Thoracic aorta (tissue), 2 donors: ENCODE measurements at regions not wholly inside any gene's neighbourhood (a gene's known extent, or its start where the extent isn't known, plus 50 kb on each side); places are given as distances from the start of the nearest gene placed in this dataset.

Source experiments
- ATAC-seq: fragments of 150-250 bp; one replicate; pipeline ENCODE4 v1.8.0; 2017; ENCODE audit warnings: low read depth; ENCODE audit not compliant: insufficient number of reproducible peaks, low FRiP score
- DNase-seq: peaks from one replicate; pipeline ENCODE4 v3.0.0-alpha.2; 2020; ENCODE audit warnings: low spot score
- H3K27ac ChIP-seq, 2 donors: fragments of 200-600 bp; sonication (generic); 1 replicate in 1 of 2; 2 replicates in 1 of 2; pipeline ENCODE4 v1.5.1; 2016; ENCODE audit warnings: mild to moderate bottlenecking in 2 of 2, moderate library complexity in 2 of 2
- H3K27me3 ChIP-seq: fragments of 200-600 bp; sonication (generic); replicated peaks from 2 replicates; pipeline ENCODE4 v1.6.0; 2016; ENCODE audit warnings: mild to moderate bottlenecking; ENCODE audit not compliant: insufficient read depth
- H3K36me3 ChIP-seq: fragments of 200-600 bp; sonication (generic); one replicate; pipeline ENCODE4 v1.5.1; 2016
- H3K4me1 ChIP-seq, 2 donors: fragments of 200-600 bp; sonication (generic); 1 replicate in 1 of 2; 2 replicates in 1 of 2; pipeline versions ENCODE4 v1.5.1 to v1.6.0; 2016; ENCODE audit warnings: low read depth in 2 of 2, mild to moderate bottlenecking in 1 of 2; ENCODE audit not compliant: control insufficient read depth in 1 of 2
- H3K4me3 ChIP-seq: fragments of 200-600 bp; sonication (generic); 2 replicates; pipeline ENCODE4 v1.5.1; 2016; ENCODE audit warnings: mild to moderate bottlenecking
- H3K9me3 ChIP-seq: fragments of 200-600 bp; sonication (generic); 2 replicates; pipeline ENCODE4 v1.5.1; 2016
- TF ChIP-seq, protein P1 (sequence below): fragments of 200-600 bp; sonication (generic); IDR thresholded peaks from one replicate; pipeline ENCODE4 v1.5.1; 2019; ENCODE audit warnings: antibody characterized with exemption

DNA sequence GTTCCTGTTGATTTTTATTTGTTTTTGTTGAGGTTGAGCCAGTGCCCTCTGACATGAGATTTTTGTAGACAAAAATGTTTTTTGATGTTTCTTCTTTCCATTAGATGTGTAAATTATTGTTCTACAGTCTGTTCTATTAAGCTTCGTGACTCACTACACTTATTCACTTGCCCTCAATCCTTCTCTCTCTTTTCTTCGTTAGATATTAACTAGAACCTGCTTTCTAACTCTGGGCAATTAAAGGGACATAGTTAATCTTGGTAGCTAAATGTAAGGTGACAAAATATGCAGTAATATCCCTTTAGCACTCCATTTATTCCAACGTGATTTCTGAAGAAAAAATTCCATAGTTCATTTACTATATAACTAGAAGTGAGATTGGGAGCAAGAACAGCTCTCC, 333.9 kb downstream of the PDHA2 start:
- TF ChIP-seq, protein P1, sequence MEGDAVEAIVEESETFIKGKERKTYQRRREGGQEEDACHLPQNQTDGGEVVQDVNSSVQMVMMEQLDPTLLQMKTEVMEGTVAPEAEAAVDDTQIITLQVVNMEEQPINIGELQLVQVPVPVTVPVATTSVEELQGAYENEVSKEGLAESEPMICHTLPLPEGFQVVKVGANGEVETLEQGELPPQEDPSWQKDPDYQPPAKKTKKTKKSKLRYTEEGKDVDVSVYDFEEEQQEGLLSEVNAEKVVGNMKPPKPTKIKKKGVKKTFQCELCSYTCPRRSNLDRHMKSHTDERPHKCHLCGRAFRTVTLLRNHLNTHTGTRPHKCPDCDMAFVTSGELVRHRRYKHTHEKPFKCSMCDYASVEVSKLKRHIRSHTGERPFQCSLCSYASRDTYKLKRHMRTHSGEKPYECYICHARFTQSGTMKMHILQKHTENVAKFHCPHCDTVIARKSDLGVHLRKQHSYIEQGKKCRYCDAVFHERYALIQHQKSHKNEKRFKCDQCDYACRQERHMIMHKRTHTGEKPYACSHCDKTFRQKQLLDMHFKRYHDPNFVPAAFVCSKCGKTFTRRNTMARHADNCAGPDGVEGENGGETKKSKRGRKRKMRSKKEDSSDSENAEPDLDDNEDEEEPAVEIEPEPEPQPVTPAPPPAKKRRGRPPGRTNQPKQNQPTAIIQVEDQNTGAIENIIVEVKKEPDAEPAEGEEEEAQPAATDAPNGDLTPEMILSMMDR: no peak
- Histone ChIP-seq H3K36me3 (no peaks in the 10 kb centered on the region), H3K27me3 (no peaks in the 10 kb centered on the region), H3K4me3 (no peak overlapping the region), H3K4me1 (no peaks in the 10 kb centered on the region), H3K27ac (no peak overlapping the region), H3K9me3 (no peaks in the 10 kb centered on the region)
- ATAC-seq (no peak), DNase-seq (no peak)

DNA sequence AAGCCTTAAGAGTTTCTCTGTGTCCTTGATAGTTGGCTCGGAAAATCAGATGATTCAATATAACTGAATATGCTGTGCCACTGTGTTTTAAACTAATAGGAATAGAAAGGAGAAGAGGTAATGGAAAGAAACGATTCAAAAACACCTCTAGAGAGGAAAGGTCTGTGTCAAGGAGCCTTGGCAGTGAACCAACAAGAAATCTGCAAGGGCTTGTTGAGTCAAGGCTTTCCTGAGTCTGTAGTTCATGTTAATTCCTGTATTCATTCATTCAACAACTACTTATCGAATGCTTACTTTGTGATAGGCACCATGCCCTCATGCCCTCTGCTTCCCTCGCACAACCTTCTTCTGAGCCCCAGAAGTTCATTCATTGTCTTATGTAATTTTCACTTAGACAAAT, 336.0 kb downstream of the PDHA2 start:
- TF ChIP-seq, protein P1: no peak
- ATAC-seq: no peak

GRCh38 chr4:96183611-96184010, 343.7 kb downstream of the PDHA2 start:
- DNase-seq (no peak), ATAC-seq (no peak)
- Histone ChIP-seq H3K36me3 (no peaks in the 10 kb centered on the region), H3K9me3 (no peaks in the 10 kb centered on the region), H3K27ac (no peak overlapping the region), H3K27me3 (no peaks in the 10 kb centered on the region), H3K4me3 (no peak overlapping the region), H3K4me1 (no peaks in the 10 kb centered on the region)
- TF ChIP-seq, protein P1: no peak

More for the DNA sequence above, 336.0 kb downstream of the PDHA2 start:
- no peak overlapping the region for H3K4me3 ChIP-seq
- no peaks in the 10 kb centered on the region for H3K9me3 ChIP-seq
- no peak for DNase-seq
- H3K4me1 ChIP-seq: no peaks in the 10 kb centered on the region
- no peaks in the 10 kb centered on the region for H3K27me3 ChIP-seq
- H3K36me3 ChIP-seq: no peaks in the 10 kb centered on the region
- no peak overlapping the region for H3K27ac ChIP-seq

GRCh38 chr4:96186593-96186992, 346.7 kb downstream of the PDHA2 start:
- H3K27me3 ChIP-seq: no peaks in the 10 kb centered on the region
- no peak for ATAC-seq

DNA sequence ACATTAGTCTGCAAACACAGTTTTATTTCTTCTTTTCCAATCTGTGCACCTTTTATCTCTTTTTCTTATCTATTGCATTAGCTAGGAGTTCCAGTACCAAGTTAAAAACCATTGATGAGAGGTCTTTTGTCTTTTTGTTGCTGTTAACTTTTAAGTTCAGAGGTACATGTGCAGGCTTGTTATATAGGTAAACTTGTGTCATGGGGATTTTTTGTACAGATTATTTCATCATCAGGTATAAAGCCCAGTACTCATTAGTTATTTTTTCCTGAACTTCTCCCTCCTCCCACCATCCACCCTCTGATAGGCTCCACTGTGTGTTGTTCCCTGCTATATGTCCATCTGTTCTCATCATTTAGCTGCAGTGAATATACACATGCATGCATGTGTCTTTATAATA, 349.9 kb downstream of the PDHA2 start:
- DNase-seq: no peak
- Histone ChIP-seq H3K4me1 (no peaks in the 10 kb centered on the region), H3K27me3 (no peaks in the 10 kb centered on the region), H3K27ac (no peak overlapping the region), H3K9me3 (no peaks in the 10 kb centered on the region), H3K36me3 (no peaks in the 10 kb centered on the region), H3K4me3 (no peak overlapping the region)
- no peak for ATAC-seq
- TF ChIP-seq, protein P1: no peak

More at GRCh38 chr4:96186593-96186992, 346.7 kb downstream of the PDHA2 start:
- Histone ChIP-seq H3K36me3 (no peaks in the 10 kb centered on the region), H3K4me1 (no peaks in the 10 kb centered on the region), H3K27ac (no peak overlapping the region), H3K9me3 (no peaks in the 10 kb centered on the region), H3K4me3 (no peak overlapping the region)
- DNase-seq: no peak
- TF ChIP-seq, protein P1: no peak
